SK-N-MC (cell line): ENCODE measurements at regions not wholly inside any gene's neighbourhood (a gene's known extent, or its start where the extent isn't known, plus 50 kb on each side); places are given as distances from the start of the nearest gene placed in this dataset.

Source experiments
- EZH2 ChIP-seq: fragments of 200-600 bp; sonication (generic); IDR thresholded peaks from one replicate; pipeline ENCODE4 v1.6.1; 2017; ENCODE audit warnings: antibody characterized with exemption
- FOXP2 ChIP-seq: optimal IDR thresholded peaks from 2 replicates; pipeline ENCODE3; 2011; ENCODE audit warnings: mild to moderate bottlenecking, moderate library complexity; ENCODE audit not compliant: insufficient read depth; ENCODE audit errors: extremely low read length, control extremely low read depth
- POLR2AphosphoS5 ChIP-seq: IDR thresholded peaks from 2 replicates; pipeline ENCODE4 v1.6.1; 2012; ENCODE audit warnings: mild to moderate bottlenecking, low read depth, low read length, borderline replicate concordance

- TF ChIP-seq EZH2 (no peak), POLR2AphosphoS5 (no peak), FOXP2 (no peak)
Measured at GRCh38 chr5:74519161-74519571, 121.4 kb downstream of the ENC1 start.
